HEK293 (cell line): ENCODE measurements at regions not wholly inside any gene's neighbourhood (a gene's known extent, or its start where the extent isn't known, plus 50 kb on each side); places are given as distances from the start of the nearest gene placed in this dataset.

Experiments used
- CTCF ChIA-PET: fragments of 350-600 bp; formaldehyde crosslinking; extraction: SDS; loops from one replicate; lab custom pipeline; 2021; ENCODE audit warnings: antibody characterized with exemption; lab: Yijun Ruan, JAX
- POLR2A ChIA-PET: fragments of 300-600 bp; formaldehyde crosslinking; extraction: SDS; loops from one replicate; lab custom pipeline; 2020; ENCODE audit warnings: antibody characterized with exemption, inconsistent platforms; lab: Yijun Ruan, JAX
- H3K27ac ChIP-seq: fragments of 200-500 bp; sonication (Bioruptor generic); 2 replicates; pipeline ENCODE4 v1.5.1; 2014; ENCODE audit warnings: low read depth, low read length, control low read depth, inconsistent platforms; ENCODE audit errors: extremely low read depth
- H3K36me3 ChIP-seq, 2 experiments: fragments of 200-500 bp in 1 of 2; sonication (Bioruptor generic) in 1 of 2; 1 replicate in 1 of 2; 2 replicates in 1 of 2; pipeline ENCODE4 v1.5.1; 2014 to 2017; ENCODE audit warnings: inconsistent platforms in 2 of 2, low read length in 2 of 2; ENCODE audit not compliant: control insufficient read depth in 2 of 2, insufficient read depth in 1 of 2
- H3K4me1 ChIP-seq: fragments of 200-500 bp; sonication (Bioruptor generic); 2 replicates; pipeline ENCODE4 v1.5.1; 2014; ENCODE audit warnings: mild to moderate bottlenecking, low read length, inconsistent platforms; ENCODE audit not compliant: control insufficient read depth, insufficient read depth
- H3K4me3 ChIP-seq: 2 replicates; pipeline ENCODE4 v1.5.1; 2011; ENCODE audit warnings: low read depth, mild to moderate bottlenecking, control low read depth, low read length, moderate library complexity
- H3K9me3 ChIP-seq: fragments of 200-500 bp; sonication (Bioruptor generic); 2 replicates; pipeline ENCODE4 v1.5.1; 2014; ENCODE audit warnings: low read depth, low read length, inconsistent platforms; ENCODE audit not compliant: control insufficient read depth, insufficient read depth
- BCL11A ChIP-seq: fragments of 450-650 bp; formaldehyde crosslinking; IDR thresholded peaks from 2 replicates; pipeline ENCODE4 v1.5.1; 2016; ENCODE audit warnings: low read depth, missing biosample characterization, missing genetic modification characterization
- CTCF ChIP-seq: fragments of 450-650 bp; formaldehyde crosslinking; IDR thresholded peaks from 2 replicates; pipeline ENCODE4 v1.5.1; 2016; ENCODE audit warnings: missing biosample characterization, missing genetic modification characterization
- HIC1 ChIP-seq: fragments of 450-650 bp; formaldehyde crosslinking; IDR thresholded peaks from 2 replicates; pipeline ENCODE4 v1.5.1; 2016; ENCODE audit warnings: missing biosample characterization, missing genetic modification characterization
- HOXC10 ChIP-seq: sonication (generic); formaldehyde crosslinking; IDR thresholded peaks from 2 replicates; pipeline ENCODE4 v1.8.1; 2023; ENCODE audit warnings: mild to moderate bottlenecking, missing genetic modification reagents
- KLF1 ChIP-seq: fragments of 450-650 bp; formaldehyde crosslinking; IDR thresholded peaks from 2 replicates; pipeline ENCODE4 v1.5.1; 2016; ENCODE audit warnings: missing biosample characterization, missing genetic modification characterization
- MYNN ChIP-seq: fragments of 450-650 bp; formaldehyde crosslinking; IDR thresholded peaks from 2 replicates; pipeline ENCODE4 v1.5.1; 2016; ENCODE audit warnings: missing biosample characterization, missing genetic modification characterization, borderline replicate concordance
- OSR2 ChIP-seq: fragments of 450-650 bp; formaldehyde crosslinking; IDR thresholded peaks from 2 replicates; pipeline ENCODE4 v1.5.1; 2016; ENCODE audit warnings: missing biosample characterization, missing genetic modification characterization
- PRDM2 ChIP-seq: fragments of 450-650 bp; formaldehyde crosslinking; IDR thresholded peaks from 2 replicates; pipeline ENCODE4 v1.5.1; 2016; ENCODE audit warnings: missing biosample characterization, missing genetic modification characterization, borderline replicate concordance
- SCRT1 ChIP-seq: fragments of 450-650 bp; formaldehyde crosslinking; IDR thresholded peaks from 2 replicates; pipeline ENCODE4 v1.5.1; 2016; ENCODE audit warnings: missing biosample characterization, missing genetic modification characterization, borderline replicate concordance
- ZNF10 ChIP-seq: fragments of 450-650 bp; formaldehyde crosslinking; IDR thresholded peaks from 2 replicates; pipeline ENCODE4 v1.5.1; 2017; ENCODE audit warnings: missing biosample characterization, missing genetic modification characterization
- ZNF157 ChIP-seq: fragments of 450-650 bp; formaldehyde crosslinking; IDR thresholded peaks from 2 replicates; pipeline ENCODE4 v1.5.1; 2016; ENCODE audit warnings: missing biosample characterization, missing genetic modification characterization
- ZNF18 ChIP-seq: fragments of 450-650 bp; formaldehyde crosslinking; IDR thresholded peaks from 2 replicates; pipeline ENCODE4 v1.5.1; 2016; ENCODE audit warnings: missing biosample characterization, missing genetic modification characterization
- ZNF2 ChIP-seq: fragments of 450-650 bp; formaldehyde crosslinking; IDR thresholded peaks from 2 replicates; pipeline ENCODE4 v1.5.1; 2016; ENCODE audit warnings: missing biosample characterization, missing genetic modification characterization
- ZNF366 ChIP-seq: fragments of 450-650 bp; formaldehyde crosslinking; conservative IDR thresholded peaks from 2 replicates; pipeline ENCODE4 v1.5.1; 2016; ENCODE audit warnings: missing biosample characterization, missing genetic modification characterization
- ZNF571 ChIP-seq: fragments of 450-650 bp; formaldehyde crosslinking; IDR thresholded peaks from 2 replicates; pipeline ENCODE4 v1.5.0; 2017; ENCODE audit warnings: missing biosample characterization, missing genetic modification characterization
- ZNF629 ChIP-seq: fragments of 450-650 bp; formaldehyde crosslinking; IDR thresholded peaks from 2 replicates; pipeline ENCODE4 v1.5.1; 2017; ENCODE audit warnings: missing biosample characterization, missing genetic modification characterization
- ZNF658 ChIP-seq: fragments of 450-650 bp; formaldehyde crosslinking; IDR thresholded peaks from 2 replicates; pipeline ENCODE4; 2016; ENCODE audit warnings: missing biosample characterization, missing genetic modification characterization
- ZNF660 ChIP-seq: fragments of 450-650 bp; IDR thresholded peaks from 2 replicates; pipeline ENCODE4 v1.5.1; 2018; ENCODE audit warnings: missing biosample characterization, mild to moderate bottlenecking, missing genetic modification characterization
- ZSCAN23 ChIP-seq: fragments of 450-650 bp; formaldehyde crosslinking; IDR thresholded peaks from 2 replicates; pipeline ENCODE4 v1.5.1; 2016; ENCODE audit warnings: missing biosample characterization, missing genetic modification characterization
- ZSCAN30 ChIP-seq: fragments of 450-650 bp; IDR thresholded peaks from 2 replicates; pipeline ENCODE4 v1.5.1; 2018; ENCODE audit warnings: missing biosample characterization, mild to moderate bottlenecking, missing genetic modification characterization, moderate library complexity
- TF ChIP-seq, protein P1 (sequence below): fragments of 450-650 bp; formaldehyde crosslinking; IDR thresholded peaks from 2 replicates; pipeline ENCODE4 v1.5.1; 2017; ENCODE audit warnings: missing biosample characterization, missing genetic modification characterization

DNA sequence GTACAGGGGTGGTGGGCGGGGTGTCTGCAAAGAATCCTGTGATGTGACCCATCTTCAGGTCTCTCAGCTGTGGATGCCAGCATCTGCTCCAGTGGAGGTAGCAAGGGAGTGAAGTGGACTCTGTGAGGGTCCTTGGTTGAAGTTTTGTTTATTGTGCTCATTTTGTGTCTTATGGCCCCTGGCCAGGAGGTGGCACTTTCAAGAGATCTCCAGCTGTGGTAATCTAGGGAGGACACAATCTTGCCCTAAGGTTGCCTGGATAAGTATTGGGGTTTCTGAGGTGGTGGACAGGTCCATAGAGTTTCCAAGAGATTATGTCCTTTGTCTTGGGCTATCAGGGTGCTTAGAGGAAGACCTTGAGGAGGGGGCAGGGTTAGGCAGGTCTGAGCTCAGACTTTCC, 260.7 kb downstream of the CCDC59 start (continued):
- TF ChIP-seq ZSCAN30 (tag by site-specific recombination) (no peak), ZNF629 (tag by site-specific recombination) (no peak)

GRCh38 chr12:82090165-82090564, 268.0 kb downstream of the CCDC59 start:
- TF ChIP-seq ZNF10 (no peak), ZNF571 (tag by site-specific recombination) (no peak), SCRT1 (tag by site-specific recombination) (no peak), CTCF (tag by site-specific recombination) (no peak), ZNF18 (tag by site-specific recombination) (no peak)
- Histone ChIP-seq H3K27ac (no peak overlapping the region), H3K4me1 (no peaks in the 10 kb centered on the region), H3K36me3 (no peaks in the 10 kb centered on the region), H3K9me3 (no peaks in the 10 kb centered on the region), H3K4me3 (no peak overlapping the region)
- POLR2A ChIA-PET = no interaction called here
- CTCF ChIA-PET = no interaction called here

GRCh38 chr12:82089369-82090121, 268.6 kb downstream of the CCDC59 start:
- no peaks in the 10 kb centered on the region for H3K9me3 ChIP-seq
- H3K27ac ChIP-seq = no peak overlapping the region
- no peaks in the 10 kb centered on the region for H3K4me1 ChIP-seq
- ChIA-PET CTCF (no interaction called here), POLR2A (no interaction called here)
- H3K36me3 ChIP-seq = no peaks in the 10 kb centered on the region
- H3K4me3 ChIP-seq = no peak overlapping the region
- TF ChIP-seq HOXC10 (CRISPR knock-in tag) = no peak
- TF ChIP-seq BCL11A (tag by site-specific recombination) = no peak
- no peak for TF ChIP-seq ZSCAN23
- TF ChIP-seq ZNF366 (tag by site-specific recombination) = no peak
- no peak for TF ChIP-seq OSR2
- TF ChIP-seq KLF1 (tag by site-specific recombination) = no peak
- no peak for TF ChIP-seq MYNN (tag by site-specific recombination)
- no peak for TF ChIP-seq PRDM2 (tag by site-specific recombination)
- no peak for TF ChIP-seq SCRT1 (tag by site-specific recombination)
- no peak for TF ChIP-seq ZNF157 (tag by site-specific recombination)
- TF ChIP-seq, protein P1, sequence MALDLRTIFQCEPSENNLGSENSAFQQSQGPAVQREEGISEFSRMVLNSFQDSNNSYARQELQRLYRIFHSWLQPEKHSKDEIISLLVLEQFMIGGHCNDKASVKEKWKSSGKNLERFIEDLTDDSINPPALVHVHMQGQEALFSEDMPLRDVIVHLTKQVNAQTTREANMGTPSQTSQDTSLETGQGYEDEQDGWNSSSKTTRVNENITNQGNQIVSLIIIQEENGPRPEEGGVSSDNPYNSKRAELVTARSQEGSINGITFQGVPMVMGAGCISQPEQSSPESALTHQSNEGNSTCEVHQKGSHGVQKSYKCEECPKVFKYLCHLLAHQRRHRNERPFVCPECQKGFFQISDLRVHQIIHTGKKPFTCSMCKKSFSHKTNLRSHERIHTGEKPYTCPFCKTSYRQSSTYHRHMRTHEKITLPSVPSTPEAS = no peak
- TF ChIP-seq ZNF660 = no peak
- TF ChIP-seq HIC1 = no peak
- TF ChIP-seq ZNF2 (tag by site-specific recombination) = no peak
- TF ChIP-seq ZNF658 (tag by site-specific recombination) = no peak
